SK-N-SH (cell line): ENCODE measurements at regions not wholly inside any gene's neighbourhood (a gene's known extent, or its start where the extent isn't known, plus 50 kb on each side); places are given as distances from the start of the nearest gene placed in this dataset.

Experiments
- CTCF ChIA-PET: fragments of 300-600, 350-600 bp; formaldehyde crosslinking; extraction: SDS; loops from one replicate; lab custom pipeline; 2021; lab: Yijun Ruan, JAX
- POLR2A ChIA-PET: fragments of 350-600 bp; sonication (Branson Sonifier 250); formaldehyde crosslinking; extraction: SDS; loops from one replicate; lab custom pipeline; 2020; ENCODE audit warnings: antibody characterized with exemption, inconsistent platforms; lab: Yijun Ruan, JAX
- DNase-seq: peaks from one replicate; pipeline ENCODE4 v3.0.0; 2012
- H2AFZ ChIP-seq: fragments of 200-600 bp; sonication (generic); 2 replicates; pipeline ENCODE4 v1.8.1; 2016; ENCODE audit warnings: antibody characterized with exemption, mild to moderate bottlenecking, low read depth
- H3F3A ChIP-seq: fragments of 200-600 bp; sonication (generic); replicated peaks from 2 replicates; pipeline ENCODE3; 2016; ENCODE audit warnings: antibody characterized with exemption, mild to moderate bottlenecking; ENCODE audit not compliant: insufficient read depth
- H3K27ac ChIP-seq, 2 experiments: fragments of 200-500 bp in 1 of 2; fragments of 200-600 bp in 1 of 2; sonication (Bioruptor generic) in 1 of 2; sonication (generic), shearing (Covaris generic) in 1 of 2; 2 replicates each; pipeline versions ENCODE4 v1.5.1 to v1.6.1; 2014 to 2016; ENCODE audit warnings: low read depth in 2 of 2, inconsistent platforms in 1 of 2, low read length in 1 of 2, mild to moderate bottlenecking in 1 of 2, mixed read lengths in 1 of 2
- H3K27me3 ChIP-seq: fragments of 200-600 bp; sonication (generic), shearing (Covaris generic); 2 replicates; pipeline ENCODE4 v1.6.1; 2016; ENCODE audit warnings: mixed run types; ENCODE audit not compliant: insufficient read depth
- H3K36me3 ChIP-seq, 2 experiments: fragments of 200-500 bp in 1 of 2; fragments of 200-600 bp in 1 of 2; sonication (Bioruptor generic) in 1 of 2; sonication (generic) in 1 of 2; replicated peaks in 1 of 2; 2 replicates each; pipeline versions ENCODE3 to v1.5.1; 2014 to 2016; ENCODE audit warnings: low read length in 1 of 2, mild to moderate bottlenecking in 1 of 2; ENCODE audit not compliant: insufficient read depth in 2 of 2, control insufficient read depth in 1 of 2
- H3K4me1 ChIP-seq, 2 experiments: fragments of 200-500 bp in 1 of 2; fragments of 200-600 bp in 1 of 2; sonication (Bioruptor generic) in 1 of 2; sonication (generic), shearing (Covaris generic) in 1 of 2; 2 replicates each; pipeline versions ENCODE4 v1.5.1 to v1.6.1; 2014 to 2016; ENCODE audit warnings: low read depth in 1 of 2, low read length in 1 of 2, mixed run types in 1 of 2; ENCODE audit not compliant: insufficient read depth in 2 of 2, control insufficient read depth in 1 of 2
- H3K4me2 ChIP-seq: fragments of 200-600 bp; sonication (generic), shearing (Covaris generic); 2 replicates; pipeline ENCODE4 v1.6.1; 2017; ENCODE audit warnings: mixed run types
- H3K4me3 ChIP-seq, 2 experiments: fragments of 200-500 bp in 1 of 2; fragments of 200-600 bp in 1 of 2; sonication (Bioruptor generic) in 1 of 2; sonication (generic), shearing (Covaris generic) in 1 of 2; 2 replicates each; pipeline versions ENCODE4 v1.5.1 to v1.8.1; 2014 to 2016; ENCODE audit warnings: low read depth in 2 of 2, inconsistent platforms in 1 of 2, low read length in 1 of 2, mild to moderate bottlenecking in 1 of 2, mixed read lengths in 1 of 2, moderate library complexity in 1 of 2
- H3K79me2 ChIP-seq: fragments of 200-600 bp; sonication (generic); 2 replicates; pipeline ENCODE4 v1.8.1; 2017; ENCODE audit warnings: mild to moderate bottlenecking; ENCODE audit not compliant: insufficient read depth
- H3K9ac ChIP-seq: fragments of 200-600 bp; sonication (generic); 2 replicates; pipeline ENCODE4 v1.6.1; 2017; ENCODE audit warnings: mixed run types
- H3K9me2 ChIP-seq: fragments of 200-600 bp; sonication (generic); 2 replicates; pipeline ENCODE4 v1.6.1; 2017; ENCODE audit warnings: mixed run types
- H3K9me3 ChIP-seq: fragments of 200-600 bp; sonication (generic); 2 replicates; pipeline ENCODE4 v1.6.1; 2017; ENCODE audit warnings: mixed run types, mild to moderate bottlenecking, moderate library complexity
- H4K20me1 ChIP-seq: fragments of 200-600 bp; sonication (generic); 2 replicates; pipeline ENCODE4 v1.6.1; 2017; ENCODE audit warnings: mild to moderate bottlenecking, mixed run types; ENCODE audit not compliant: insufficient read depth
- CTCF ChIP-seq: fragments of 200-600 bp; sonication (generic); IDR thresholded peaks from 2 replicates; pipeline ENCODE4 v1.6.1; 2017; ENCODE audit warnings: antibody characterized with exemption, mild to moderate bottlenecking, moderate library complexity
- EP300 ChIP-seq, 2 experiments: IDR thresholded peaks; 2 replicates each; pipeline versions ENCODE4 v1.4.0 to v1.6.1; 2012; ENCODE audit warnings: borderline replicate concordance in 1 of 2, low read depth in 1 of 2, low read length in 1 of 2
- EZH2phosphoT487 ChIP-seq: fragments of 200-600 bp; sonication (generic); IDR thresholded peaks from 2 replicates; pipeline ENCODE4 v1.6.1; 2017; ENCODE audit warnings: low read depth, mixed run types, mild to moderate bottlenecking, antibody characterized with exemption, moderate library complexity, borderline replicate concordance
- FOSL2 ChIP-seq: IDR thresholded peaks from 2 replicates; pipeline ENCODE4 v1.4.0; 2012; ENCODE audit warnings: low read depth, mild to moderate bottlenecking, moderate library complexity, borderline replicate concordance
- FOXJ3 ChIP-seq: sonication (generic); formaldehyde crosslinking; IDR thresholded peaks from 2 replicates; pipeline ENCODE4 v1.5.1; 2020; ENCODE audit warnings: mild to moderate bottlenecking, missing genetic modification reagents
- FOXM1 ChIP-seq: IDR thresholded peaks from 2 replicates; pipeline ENCODE4 v1.4.0; 2012; ENCODE audit warnings: low read depth, mild to moderate bottlenecking
- GABPA ChIP-seq: IDR thresholded peaks from 2 replicates; pipeline ENCODE4 v1.4.0; 2012; ENCODE audit warnings: low read depth, mild to moderate bottlenecking
- GATA2 ChIP-seq: sonication (generic); formaldehyde crosslinking; IDR thresholded peaks from 2 replicates; pipeline ENCODE4 v1.5.0; 2020; ENCODE audit warnings: mild to moderate bottlenecking, missing genetic modification reagents
- JUND ChIP-seq: IDR thresholded peaks from 2 replicates; pipeline ENCODE4 v1.4.0; 2012
- MXI1 ChIP-seq: IDR thresholded peaks from 2 replicates; pipeline ENCODE4 v1.6.1; 2012; ENCODE audit warnings: mild to moderate bottlenecking, low read depth, low read length, improper control_type of control experiment
- NFIC ChIP-seq: IDR thresholded peaks from 2 replicates; pipeline ENCODE4 v1.4.0; 2012; ENCODE audit warnings: borderline replicate concordance
- PBX3 ChIP-seq: IDR thresholded peaks from 2 replicates; pipeline ENCODE4; 2012
- POLR2AphosphoS5 ChIP-seq: IDR thresholded peaks from 2 replicates; pipeline ENCODE4 v1.6.1; 2012; ENCODE audit warnings: low read depth, low read length
- RAD21 ChIP-seq: IDR thresholded peaks from 2 replicates; pipeline ENCODE4 v1.6.1; 2012; ENCODE audit warnings: mild to moderate bottlenecking, low read length
- RCOR1 ChIP-seq: fragments of 150-350 bp; IDR thresholded peaks from 2 replicates; pipeline ENCODE4 v1.6.1; 2017; ENCODE audit warnings: antibody characterized with exemption, low read length
- RFX5 ChIP-seq: IDR thresholded peaks from 2 replicates; pipeline ENCODE4 v1.6.1; 2012; ENCODE audit warnings: mild to moderate bottlenecking, improper control_type of control experiment, low read length
- RXRA ChIP-seq: IDR thresholded peaks from 2 replicates; pipeline ENCODE4 v1.4.0; 2012; ENCODE audit warnings: low read depth, mild to moderate bottlenecking, borderline replicate concordance
- SMC3 ChIP-seq: IDR thresholded peaks from 2 replicates; pipeline ENCODE4 v1.6.1; 2012; ENCODE audit warnings: low read depth, low read length, improper control_type of control experiment
- TCF12 ChIP-seq: IDR thresholded peaks from 2 replicates; pipeline ENCODE4 v1.4.0; 2012
- YY1 ChIP-seq: IDR thresholded peaks from 2 replicates; pipeline ENCODE4 v1.4.0; 2012; ENCODE audit warnings: low read depth, mild to moderate bottlenecking
- ZBTB33 ChIP-seq: IDR thresholded peaks from 2 replicates; pipeline ENCODE4 v1.4.0; 2012; ENCODE audit warnings: low read depth, borderline replicate concordance
- WGBS: methylation state at CpG from one replicate; pipeline ENCODE4 v1.1.6; 2017; ENCODE audit warnings: low lambda C conversion rate; 5-methylcytosine and 5-hydroxymethylcytosine counted together

GRCh38 chr6:49003348-49003747, 459.7 kb downstream of the MMUT start:
- 10% methylated on average over 3 of the region's 3 CpGs for WGBS
- no peak for DNase-seq
- Histone ChIP-seq H2AFZ (no peak overlapping the region), H3F3A (no peaks in the 10 kb centered on the region), H3K36me3 (no peaks in the 10 kb centered on the region), H3K9me2 (no peaks in the 10 kb centered on the region), H3K27me3 (no peaks in the 10 kb centered on the region), H3K27ac (peak overlapping the region in 1 of 2 experiments; percentile 93; a peak in 2 of 4 replicates), H3K9me3 (no peaks in the 10 kb centered on the region), H3K4me3 (no peak overlapping the region), H3K4me2 (no peak overlapping the region), H3K9ac (no peak overlapping the region), H3K4me1 (peaks cover 0 to 3% of the 10 kb centered on the region in 2 experiments; a peak in 2 of 4 replicates), H3K79me2 (no peaks in the 10 kb centered on the region), H4K20me1 (no peaks in the 10 kb centered on the region)
- ChIA-PET POLR2A (no interaction called here), CTCF (interaction anchor here (1.2 to 1.5 kb wide), 2 partner anchors 47 to 407 kb away, joined by 3 to 4 read pairs; no protein-coding TSS in a partner anchor)
- TF ChIP-seq FOXJ3 (CRISPR knock-in tag): 0 out of 2 replicates have a peak, but pooled peaks have one; percentile 47
- TF ChIP-seq SMC3: no peak
- TF ChIP-seq EP300 (IDR thresholded peaks at IDR 0.05; ENCODE audit: borderline replicate concordance in 1 of 2, low read depth in 1 of 2, low read length in 1 of 2): peak in 1 of 2 experiments; percentile 71; a peak in 2 of 4 replicates
- no peak for TF ChIP-seq RFX5
- peak; percentile 17; the same call in 1 of the 2 replicates for TF ChIP-seq RAD21
- TF ChIP-seq RCOR1: peak; percentile 18; the same call in 1 of the 2 replicates
- peak; percentile 74 for TF ChIP-seq GATA2 (CRISPR knock-in tag)

GRCh38 chr6:49001856-49002541, 461.1 kb downstream of the MMUT start:
- Histone ChIP-seq H3K27me3 (no peaks in the 10 kb centered on the region), H3K9ac (no peak overlapping the region), H3K9me2 (no peaks in the 10 kb centered on the region), H4K20me1 (no peaks in the 10 kb centered on the region), H3K9me3 (no peaks in the 10 kb centered on the region), H2AFZ (no peak overlapping the region), H3K4me3 (no peak overlapping the region), H3F3A (no peaks in the 10 kb centered on the region), H3K79me2 (no peaks in the 10 kb centered on the region), H3K36me3 (no peaks in the 10 kb centered on the region), H3K4me2 (no peak overlapping the region), H3K4me1 (peaks cover 0 to 3% of the 10 kb centered on the region in 2 experiments; a peak in 2 of 4 replicates), H3K27ac (peak overlapping the region in 1 of 2 experiments; percentile 93; a peak in 2 of 4 replicates)
- ChIA-PET CTCF (no interaction called here), POLR2A (no interaction called here)
- DNase-seq: no peak
- TF ChIP-seq RAD21: no peak
- no peak for TF ChIP-seq RFX5
- no peak for TF ChIP-seq NFIC
- TF ChIP-seq ZBTB33: no peak
- no peak for TF ChIP-seq EZH2phosphoT487
- no peak for TF ChIP-seq POLR2AphosphoS5
- no peak for TF ChIP-seq RXRA
- no peak for TF ChIP-seq PBX3
- no peak for TF ChIP-seq GATA2 (CRISPR knock-in tag)
- TF ChIP-seq FOXJ3 (CRISPR knock-in tag): no peak
- TF ChIP-seq FOSL2: no peak
- no peak for TF ChIP-seq FOXM1
- TF ChIP-seq GABPA: no peak
- no peak for TF ChIP-seq SMC3
- no peak for TF ChIP-seq JUND
- no peak for TF ChIP-seq CTCF
- no peak for TF ChIP-seq MXI1
- TF ChIP-seq TCF12: no peak
- TF ChIP-seq YY1: no peak
